HFF-Myc (cell line): ENCODE measurements at regions not wholly inside any gene's neighbourhood (a gene's known extent, or its start where the extent isn't known, plus 50 kb on each side); places are given as distances from the start of the nearest gene placed in this dataset.

Source experiments
- DNase-seq: peaks from one replicate; pipeline ENCODE4 v3.0.0-alpha.2; 2011; ENCODE audit warnings: low read depth; ENCODE audit errors: extremely low read depth
- H3K4me3 ChIP-seq: replicated peaks from 2 replicates; pipeline ENCODE4 v1.5.1; 2011; ENCODE audit warnings: low read depth, mild to moderate bottlenecking, control low read depth, low read length
- TF ChIP-seq, protein P1 (sequence below): IDR thresholded peaks from 2 replicates; pipeline ENCODE4 v1.5.1; 2012; ENCODE audit warnings: mild to moderate bottlenecking, low read depth, low read length, control low read depth; ENCODE audit errors: missing control alignments

DNA sequence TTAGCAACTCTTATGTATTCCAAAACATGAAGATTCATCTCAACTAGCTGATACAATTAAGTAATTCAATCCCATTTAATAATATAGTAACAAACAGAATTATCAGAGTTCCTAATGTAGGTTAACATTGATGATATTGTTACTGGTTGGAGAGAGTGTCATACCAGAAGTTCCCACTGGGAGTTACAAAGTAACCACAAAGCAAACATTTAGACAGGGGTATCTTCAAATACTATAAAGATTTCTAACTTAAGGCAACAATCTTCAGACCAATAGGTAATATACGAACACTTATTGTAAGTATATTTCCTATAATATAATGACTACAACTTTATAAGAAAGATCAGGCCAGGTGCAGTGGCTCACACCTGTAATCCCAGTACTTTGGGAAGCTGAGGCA is 1372.9 kb upstream of the PIK3C3 start:
- H3K4me3 ChIP-seq: no peak overlapping the region
- TF ChIP-seq, protein P1, sequence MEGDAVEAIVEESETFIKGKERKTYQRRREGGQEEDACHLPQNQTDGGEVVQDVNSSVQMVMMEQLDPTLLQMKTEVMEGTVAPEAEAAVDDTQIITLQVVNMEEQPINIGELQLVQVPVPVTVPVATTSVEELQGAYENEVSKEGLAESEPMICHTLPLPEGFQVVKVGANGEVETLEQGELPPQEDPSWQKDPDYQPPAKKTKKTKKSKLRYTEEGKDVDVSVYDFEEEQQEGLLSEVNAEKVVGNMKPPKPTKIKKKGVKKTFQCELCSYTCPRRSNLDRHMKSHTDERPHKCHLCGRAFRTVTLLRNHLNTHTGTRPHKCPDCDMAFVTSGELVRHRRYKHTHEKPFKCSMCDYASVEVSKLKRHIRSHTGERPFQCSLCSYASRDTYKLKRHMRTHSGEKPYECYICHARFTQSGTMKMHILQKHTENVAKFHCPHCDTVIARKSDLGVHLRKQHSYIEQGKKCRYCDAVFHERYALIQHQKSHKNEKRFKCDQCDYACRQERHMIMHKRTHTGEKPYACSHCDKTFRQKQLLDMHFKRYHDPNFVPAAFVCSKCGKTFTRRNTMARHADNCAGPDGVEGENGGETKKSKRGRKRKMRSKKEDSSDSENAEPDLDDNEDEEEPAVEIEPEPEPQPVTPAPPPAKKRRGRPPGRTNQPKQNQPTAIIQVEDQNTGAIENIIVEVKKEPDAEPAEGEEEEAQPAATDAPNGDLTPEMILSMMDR: no peak
- DNase-seq: no peak

DNA sequence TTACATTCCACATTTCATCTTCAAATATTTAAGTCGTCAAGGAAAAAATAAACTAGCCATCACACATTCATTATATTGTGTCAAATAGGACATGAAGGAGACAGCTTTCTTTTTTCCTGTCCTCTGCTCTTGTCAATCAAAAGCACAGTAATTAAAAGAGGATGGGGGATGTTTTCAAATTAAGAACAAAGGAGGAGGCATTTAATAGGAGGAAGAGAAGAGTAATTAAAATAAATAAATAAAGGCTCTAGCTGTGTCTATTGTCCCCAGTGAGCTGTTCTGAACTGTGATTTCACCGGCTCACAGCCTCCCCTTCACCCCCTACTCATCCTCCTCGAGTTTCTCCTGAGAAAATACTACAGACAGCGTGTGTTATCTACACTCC is 1377.1 kb upstream of the PIK3C3 start:
- H3K4me3 ChIP-seq: no peak overlapping the region
- TF ChIP-seq, protein P1: no peak
- no peak for DNase-seq

DNA sequence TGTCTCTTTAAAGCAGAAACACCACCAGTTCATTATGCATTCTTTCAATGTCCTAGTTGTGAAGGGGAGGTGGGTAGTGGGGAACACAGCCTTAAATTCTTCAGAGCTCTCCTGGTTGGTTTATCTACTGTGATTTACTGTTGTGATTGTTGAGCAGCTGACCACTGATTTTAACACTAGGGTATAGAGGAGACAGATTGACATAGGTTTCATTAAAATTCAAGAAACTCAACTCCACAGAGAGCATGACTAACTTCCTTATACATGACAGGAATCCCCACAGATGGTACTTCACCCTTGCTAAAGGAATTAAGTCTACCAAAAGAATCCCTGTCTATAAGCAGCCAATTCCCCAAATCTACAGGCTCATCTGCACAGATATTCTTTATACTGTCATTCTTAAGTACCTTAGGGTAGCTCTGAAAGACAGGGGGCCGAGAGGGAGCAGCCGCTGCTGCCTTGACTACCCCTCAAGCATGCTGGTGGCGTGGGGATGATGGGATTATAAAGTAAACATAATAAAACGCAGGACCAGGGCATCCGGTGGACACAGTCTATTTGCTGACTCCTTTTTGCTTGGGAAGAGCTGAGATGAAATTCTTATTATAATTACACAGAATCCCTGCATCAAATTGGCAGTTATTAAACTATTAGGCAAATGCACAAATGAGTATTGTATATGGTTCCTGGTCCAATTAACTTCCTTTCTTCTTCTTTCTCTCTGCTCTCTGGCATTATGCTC is 1377.6 kb upstream of the PIK3C3 start:
- TF ChIP-seq, protein P1: no peak
- DNase-seq: no peak
- no peak overlapping the region for H3K4me3 ChIP-seq

DNA sequence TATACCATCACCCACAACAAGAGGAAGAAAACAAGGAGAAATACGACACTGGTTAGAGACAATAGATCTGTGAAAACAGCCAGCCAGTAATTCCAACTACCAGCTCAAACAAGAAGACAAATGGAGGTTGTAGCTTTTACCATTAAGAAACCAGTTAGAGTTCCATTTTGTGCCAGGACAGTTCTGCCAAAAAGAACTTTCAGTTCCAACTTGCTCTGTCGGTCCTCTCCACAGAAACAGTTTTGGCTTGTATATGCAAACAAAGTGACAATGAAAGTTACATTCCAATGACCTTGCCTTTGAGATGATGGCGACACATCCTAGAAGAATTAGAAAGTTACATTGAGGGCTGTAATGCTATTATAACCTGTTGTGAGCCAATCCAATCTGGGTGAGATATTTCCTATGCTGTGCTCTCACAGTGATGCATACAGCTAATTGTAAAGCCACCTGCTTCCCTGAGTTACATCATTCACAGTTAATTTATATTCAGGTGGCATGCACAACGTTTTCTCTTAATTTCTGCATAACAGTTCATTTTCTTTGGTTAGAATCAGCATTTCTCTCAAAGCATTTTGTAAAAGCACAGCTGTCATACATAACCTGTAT is 1378.4 kb upstream of the PIK3C3 start:
- TF ChIP-seq, protein P1: no peak
- H3K4me3 ChIP-seq: no peak overlapping the region
- DNase-seq: no peak

DNA sequence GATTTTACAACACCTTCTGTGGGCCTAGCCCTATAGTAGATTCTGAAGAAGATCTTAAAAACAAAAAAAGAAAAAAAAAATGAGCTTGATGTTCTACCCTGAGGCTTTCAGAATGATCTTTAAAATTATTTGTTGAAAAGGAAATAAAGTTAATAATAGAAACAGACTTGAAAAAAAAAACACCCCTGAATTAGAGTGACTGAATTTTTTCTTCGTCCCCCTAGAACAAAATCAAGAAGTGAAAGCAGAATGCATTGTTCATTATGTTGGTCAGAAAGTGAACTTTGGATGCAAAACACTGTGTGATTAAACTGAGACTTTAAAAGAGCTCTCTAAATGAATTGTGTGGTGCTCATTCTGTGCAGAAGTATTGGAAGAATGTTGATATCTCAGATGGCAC is 1384.4 kb upstream of the PIK3C3 start:
- no peak for DNase-seq
- TF ChIP-seq, protein P1: no peak
- H3K4me3 ChIP-seq: no peak overlapping the region

DNA sequence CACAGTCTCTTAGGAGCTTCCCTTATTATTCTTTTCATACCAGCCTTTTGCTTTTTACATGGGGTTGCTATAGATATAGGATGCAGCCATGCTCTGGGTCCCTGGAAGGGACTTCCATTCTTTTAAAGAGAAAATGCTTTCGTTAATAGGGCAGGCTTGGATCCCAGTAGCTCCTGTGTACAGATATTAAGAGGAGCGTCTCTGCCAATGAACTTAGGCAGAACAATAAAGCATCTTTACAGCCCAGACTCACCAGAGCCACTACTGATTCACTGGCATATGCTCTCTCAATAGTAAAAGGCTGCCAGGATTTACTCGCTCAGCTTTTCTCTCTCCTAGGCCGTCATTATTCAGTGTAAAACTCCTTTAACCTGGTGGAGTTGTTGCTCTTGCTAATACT is 1385.4 kb upstream of the PIK3C3 start:
- H3K4me3 ChIP-seq: no peak overlapping the region
- no peak for DNase-seq
- TF ChIP-seq, protein P1: no peak
